CD14-positive monocyte (primary cell): ENCODE measurements at regions not wholly inside any gene's neighbourhood (a gene's known extent, or its start where the extent isn't known, plus 50 kb on each side); places are given as distances from the start of the nearest gene placed in this dataset.

ENCODE experiments used
- DNase-seq, 3 donors: peaks; one replicate each; pipeline ENCODE4 v3.0.0-alpha.2; 2011 to 2022
- H2AFZ ChIP-seq: 2 replicates; pipeline ENCODE4 v1.6.0; 2012; ENCODE audit warnings: mild to moderate bottlenecking, low read depth, low read length, inconsistent platforms; ENCODE audit not compliant: insufficient read depth, poor library complexity, severe bottlenecking
- H3K27ac ChIP-seq, 2 donors: 1 replicate in 1 of 2; 2 replicates in 1 of 2; pipeline ENCODE4 v1.5.1; 2012 to 2013; ENCODE audit warnings: low read length in 2 of 2, control low read depth in 1 of 2, inconsistent platforms in 1 of 2, low read depth in 1 of 2, mild to moderate bottlenecking in 1 of 2
- H3K27me3 ChIP-seq, 2 donors: one replicate each; pipeline versions ENCODE4 v1.6.0 to v1.6.1; 2011 to 2013; ENCODE audit warnings: low read length in 2 of 2; ENCODE audit not compliant: control insufficient read depth in 2 of 2, insufficient read depth in 2 of 2
- H3K36me3 ChIP-seq, 2 donors: replicated peaks in 1 of 2; 1 replicate in 1 of 2; 2 replicates in 1 of 2; pipeline versions ENCODE4 v1.5.1 to v1.6.1; 2012 to 2013; ENCODE audit warnings: low read length in 2 of 2, control low read depth in 1 of 2, inconsistent platforms in 1 of 2, mild to moderate bottlenecking in 1 of 2; ENCODE audit not compliant: insufficient read depth in 2 of 2, control insufficient read depth in 1 of 2
- H3K4me1 ChIP-seq, 2 donors: 1 replicate in 1 of 2; 2 replicates in 1 of 2; pipeline versions ENCODE4 v1.5.1 to v1.6.1; 2012 to 2013; ENCODE audit warnings: low read length in 2 of 2, control low read depth in 1 of 2, inconsistent platforms in 1 of 2, mild to moderate bottlenecking in 1 of 2, moderate library complexity in 1 of 2; ENCODE audit not compliant: insufficient read depth in 2 of 2, control insufficient read depth in 1 of 2
- H3K4me2 ChIP-seq: replicated peaks from 2 replicates; pipeline ENCODE3; 2012; ENCODE audit warnings: low read length, moderate library complexity, mild to moderate bottlenecking; ENCODE audit not compliant: poor library complexity, severe bottlenecking; ENCODE audit errors: extremely low read depth
- H3K4me3 ChIP-seq, 3 experiments: fragments of 200-600 bp in 1 of 3; sonication (generic) in 1 of 3; replicated peaks in 1 of 3; 1 replicate in 2 of 3; 2 replicates in 1 of 3; pipeline ENCODE4 v1.5.1; 2011 to 2013; ENCODE audit warnings: low read length in 3 of 3, mild to moderate bottlenecking in 3 of 3, control low read depth in 2 of 3, low read depth in 2 of 3, inconsistent platforms in 1 of 3, moderate library complexity in 1 of 3
- H3K79me2 ChIP-seq: 2 replicates; pipeline ENCODE4 v1.6.0; 2012; ENCODE audit warnings: mild to moderate bottlenecking, control low read depth, inconsistent platforms, low read length, moderate library complexity; ENCODE audit not compliant: insufficient read depth
- H3K9ac ChIP-seq: 2 replicates; pipeline ENCODE4 v1.6.0; 2017; ENCODE audit warnings: low read length, mild to moderate bottlenecking; ENCODE audit not compliant: insufficient read depth, poor library complexity, severe bottlenecking
- H3K9me3 ChIP-seq, 2 donors: replicated peaks in 1 of 2; 1 replicate in 1 of 2; 2 replicates in 1 of 2; pipeline versions ENCODE4 v1.5.1 to v1.6.1; 2012 to 2013; ENCODE audit warnings: low read length in 2 of 2, control low read depth in 1 of 2; ENCODE audit not compliant: control insufficient read depth in 1 of 2, insufficient read depth in 1 of 2
- H4K20me1 ChIP-seq: 2 replicates; pipeline ENCODE4 v1.6.0; 2012; ENCODE audit warnings: mild to moderate bottlenecking, low read length, control low read depth, moderate library complexity; ENCODE audit not compliant: insufficient read depth
- H3K27ac Mint-ChIP-seq, 7 donors: one replicate each; pipeline ENCODE4 v1.8.0; 2020; ENCODE audit warnings: mild to moderate bottlenecking in 7 of 7, mixed read lengths in 7 of 7, moderate library complexity in 6 of 7, inconsistent platforms in 2 of 7
- H3K27me3 Mint-ChIP-seq, 3 donors: one replicate each; pipeline ENCODE4 v1.8.0; 2021 to 2022; ENCODE audit warnings: low read depth in 3 of 3, mild to moderate bottlenecking in 3 of 3, mixed read lengths in 3 of 3, moderate library complexity in 3 of 3, inconsistent platforms in 1 of 3
- H3K36me3 Mint-ChIP-seq, 2 donors: one replicate each; pipeline ENCODE4 v1.8.0; 2020; ENCODE audit warnings: mixed read lengths in 2 of 2, inconsistent platforms in 1 of 2, mild to moderate bottlenecking in 1 of 2
- H3K4me1 Mint-ChIP-seq: one replicate; pipeline ENCODE4 v1.8.0; 2020; ENCODE audit warnings: mild to moderate bottlenecking, mixed read lengths
- H3K4me3 Mint-ChIP-seq, 2 donors: one replicate each; pipeline ENCODE4 v1.8.0; 2020; ENCODE audit warnings: mild to moderate bottlenecking in 2 of 2, mixed read lengths in 2 of 2, moderate library complexity in 1 of 2
- H3K9me3 Mint-ChIP-seq, 7 donors: one replicate each; pipeline ENCODE4 v1.8.0; 2020 to 2022; ENCODE audit warnings: mixed read lengths in 7 of 7, mild to moderate bottlenecking in 6 of 7, moderate library complexity in 6 of 7, inconsistent platforms in 2 of 7
- WGBS: methylation state at CpG from one replicate; pipeline ENCODE4 v1.1.5; 2013; ENCODE audit warnings: missing lambda C conversion rate; ENCODE audit not compliant: insufficient coverage; 5-methylcytosine and 5-hydroxymethylcytosine counted together
- intact Hi-C, 2 donors: fragments of 100-400 bp; cut with micrococcal nuclease; formaldehyde crosslinking; loops; one replicate each; pipeline versions ENCODE4 v1.15.0 to v1.15.1; 2023
- TF ChIP-seq, protein P1 (sequence below): fragments of 200-600 bp; IDR thresholded peaks from one replicate; pipeline ENCODE4 v1.8.0; 2022; ENCODE audit warnings: antibody characterized with exemption, mild to moderate bottlenecking

DNA sequence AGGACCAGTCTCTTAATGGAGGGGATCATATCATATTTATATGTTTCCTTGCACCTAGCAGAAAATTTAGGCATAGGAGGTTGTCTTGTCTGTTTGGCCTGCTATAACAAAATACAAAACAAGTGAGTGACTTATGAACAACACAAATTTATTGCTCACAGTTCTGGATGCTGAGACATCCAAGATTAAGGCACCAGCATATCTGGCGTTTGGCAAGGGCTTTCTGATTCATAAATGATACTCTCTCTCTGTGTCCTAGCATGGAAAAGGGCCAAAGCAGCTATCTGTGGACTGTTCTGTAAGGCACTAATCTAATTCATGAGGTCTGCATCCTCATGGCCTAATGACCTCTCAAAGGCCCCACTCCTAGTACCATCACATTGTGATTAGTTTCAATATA, 683.0 kb downstream of the NR2F2 start:
- DNase-seq = no peak
- Histone ChIP-seq H3K4me1 (no peaks in the 10 kb centered on the region), H3K27ac (no peak overlapping the region), H4K20me1 (no peaks in the 10 kb centered on the region), H3K9me3 (no peaks in the 10 kb centered on the region), H3K9ac (no peak overlapping the region), H3K79me2 (no peaks in the 10 kb centered on the region), H2AFZ (no peak overlapping the region), H3K4me3 (no peak overlapping the region), H3K27me3 (no peaks in the 10 kb centered on the region), H3K4me2 (no peak overlapping the region), H3K36me3 (no peaks in the 10 kb centered on the region)
- Mint-ChIP-seq H3K27ac (no peak overlapping the region), H3K4me3 (no peak overlapping the region), H3K4me1 (no peaks in the 10 kb centered on the region), H3K27me3 (no peaks in the 10 kb centered on the region), H3K36me3 (no peaks in the 10 kb centered on the region), H3K9me3 (no peaks in the 10 kb centered on the region)
- intact Hi-C loops = no loop called here
- no CpG with 5 or more reads among the region's 1 CpG for WGBS
- TF ChIP-seq, protein P1, sequence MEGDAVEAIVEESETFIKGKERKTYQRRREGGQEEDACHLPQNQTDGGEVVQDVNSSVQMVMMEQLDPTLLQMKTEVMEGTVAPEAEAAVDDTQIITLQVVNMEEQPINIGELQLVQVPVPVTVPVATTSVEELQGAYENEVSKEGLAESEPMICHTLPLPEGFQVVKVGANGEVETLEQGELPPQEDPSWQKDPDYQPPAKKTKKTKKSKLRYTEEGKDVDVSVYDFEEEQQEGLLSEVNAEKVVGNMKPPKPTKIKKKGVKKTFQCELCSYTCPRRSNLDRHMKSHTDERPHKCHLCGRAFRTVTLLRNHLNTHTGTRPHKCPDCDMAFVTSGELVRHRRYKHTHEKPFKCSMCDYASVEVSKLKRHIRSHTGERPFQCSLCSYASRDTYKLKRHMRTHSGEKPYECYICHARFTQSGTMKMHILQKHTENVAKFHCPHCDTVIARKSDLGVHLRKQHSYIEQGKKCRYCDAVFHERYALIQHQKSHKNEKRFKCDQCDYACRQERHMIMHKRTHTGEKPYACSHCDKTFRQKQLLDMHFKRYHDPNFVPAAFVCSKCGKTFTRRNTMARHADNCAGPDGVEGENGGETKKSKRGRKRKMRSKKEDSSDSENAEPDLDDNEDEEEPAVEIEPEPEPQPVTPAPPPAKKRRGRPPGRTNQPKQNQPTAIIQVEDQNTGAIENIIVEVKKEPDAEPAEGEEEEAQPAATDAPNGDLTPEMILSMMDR = no peak

DNA sequence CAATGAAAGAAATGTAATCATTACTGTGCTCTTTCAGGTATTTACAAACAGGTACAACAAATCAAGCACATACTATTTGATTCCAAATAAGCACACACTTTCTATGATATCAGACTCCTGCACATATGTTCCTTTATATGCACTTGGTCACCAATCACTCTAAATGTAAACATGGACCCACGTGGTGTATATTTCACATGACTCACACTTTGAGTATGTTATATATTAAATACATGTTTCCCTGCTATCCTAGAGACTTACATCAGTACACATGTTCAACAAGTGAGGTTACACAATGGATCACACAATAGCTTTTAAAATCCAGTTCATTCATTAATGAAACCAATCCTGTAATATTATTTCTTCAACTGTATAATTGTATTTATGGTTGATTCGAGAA, 683.5 kb downstream of the NR2F2 start:
- Histone ChIP-seq H3K9ac (no peak overlapping the region), H3K36me3 (no peaks in the 10 kb centered on the region), H3K27me3 (no peaks in the 10 kb centered on the region), H2AFZ (no peak overlapping the region), H3K27ac (no peak overlapping the region), H3K4me3 (no peak overlapping the region), H3K79me2 (no peaks in the 10 kb centered on the region), H4K20me1 (no peaks in the 10 kb centered on the region), H3K9me3 (no peaks in the 10 kb centered on the region), H3K4me2 (no peak overlapping the region), H3K4me1 (no peaks in the 10 kb centered on the region)
- no peaks in the 10 kb centered on the region for H3K4me1 Mint-ChIP-seq
- no peak overlapping the region for H3K4me3 Mint-ChIP-seq
- no peak for DNase-seq
- H3K36me3 Mint-ChIP-seq = no peaks in the 10 kb centered on the region
- no peak overlapping the region for H3K27ac Mint-ChIP-seq
- H3K9me3 Mint-ChIP-seq = no peaks in the 10 kb centered on the region
- H3K27me3 Mint-ChIP-seq = no peaks in the 10 kb centered on the region
- intact Hi-C loops = no loop called here
- WGBS = 80% methylated on average over 1 of the region's 2 CpGs
- TF ChIP-seq, protein P1 = no peak
